HUES64 (cell line): ENCODE measurements at regions not wholly inside any gene's neighbourhood (a gene's known extent, or its start where the extent isn't known, plus 50 kb on each side); places are given as distances from the start of the nearest gene placed in this dataset.
"Not testable (repeated sequence)": the region's sequence is repeated elsewhere in the genome, so short reads cannot be mapped to it uniquely, and the experiment has no call there.

Experiments
- H3K27ac ChIP-seq: 2 replicates; pipeline ENCODE4 v1.7.0; 2013; ENCODE audit warnings: low read depth, low read length, inconsistent platforms
- H3K27me3 ChIP-seq: 2 replicates; pipeline ENCODE4 v1.6.1; 2013; ENCODE audit warnings: mild to moderate bottlenecking, low read length; ENCODE audit not compliant: insufficient read depth
- H3K36me3 ChIP-seq: 2 replicates; pipeline ENCODE4 v1.6.1; 2013; ENCODE audit warnings: mild to moderate bottlenecking, low read length; ENCODE audit not compliant: insufficient read depth
- H3K4me1 ChIP-seq: 2 replicates; pipeline ENCODE4 v1.6.1; 2013; ENCODE audit warnings: mild to moderate bottlenecking, low read length, moderate library complexity; ENCODE audit not compliant: insufficient read depth
- H3K4me3 ChIP-seq: 2 replicates; pipeline ENCODE4 v1.5.1; 2013; ENCODE audit warnings: mild to moderate bottlenecking, low read length, moderate library complexity
- H3K9ac ChIP-seq: 2 replicates; pipeline ENCODE4 v1.6.1; 2013; ENCODE audit warnings: mild to moderate bottlenecking, low read depth, low read length
- H3K9me3 ChIP-seq: 2 replicates; pipeline ENCODE4 v1.6.1; 2013; ENCODE audit warnings: low read depth, low read length; ENCODE audit not compliant: insufficient read depth
- WGBS: fragments of 150-250, 120-280 bp; methylation state at CpG from one replicate; pipeline ENCODE4 v1.1.7; 2013; ENCODE audit warnings: missing lambda C conversion rate; 5-methylcytosine and 5-hydroxymethylcytosine counted together

DNA sequence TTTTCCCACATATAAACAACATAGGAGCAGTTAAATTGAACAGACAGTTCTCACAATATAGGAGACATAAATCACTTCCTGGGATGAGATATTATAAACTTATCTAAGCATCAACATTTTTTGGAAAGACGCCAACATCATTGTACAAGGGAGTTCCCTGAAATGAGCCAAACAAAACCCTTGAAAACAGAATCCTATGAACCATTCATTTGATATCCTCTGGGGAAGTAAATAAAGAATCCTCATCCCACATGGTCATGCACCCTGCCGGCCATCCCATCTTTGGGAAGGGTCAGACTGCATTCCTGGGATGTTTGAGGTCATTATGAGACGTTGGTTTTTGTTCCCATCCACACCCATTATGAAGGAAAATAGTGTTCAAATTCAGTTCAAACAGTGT, 111.8 kb upstream of the USP25 start:
- H3K36me3 ChIP-seq: no peaks in the 10 kb centered on the region
- no peak overlapping the region for H3K27ac ChIP-seq
- H3K4me3 ChIP-seq: no peak overlapping the region
- no peaks in the 10 kb centered on the region for H3K9me3 ChIP-seq
- no peaks in the 10 kb centered on the region for H3K27me3 ChIP-seq
- H3K9ac ChIP-seq: no peak overlapping the region
- 61% methylated on average over 2 of the region's 3 CpGs for WGBS
- peaks cover 13% of the 10 kb centered on the region; the same call in 1 of the 2 replicates for H3K4me1 ChIP-seq

DNA sequence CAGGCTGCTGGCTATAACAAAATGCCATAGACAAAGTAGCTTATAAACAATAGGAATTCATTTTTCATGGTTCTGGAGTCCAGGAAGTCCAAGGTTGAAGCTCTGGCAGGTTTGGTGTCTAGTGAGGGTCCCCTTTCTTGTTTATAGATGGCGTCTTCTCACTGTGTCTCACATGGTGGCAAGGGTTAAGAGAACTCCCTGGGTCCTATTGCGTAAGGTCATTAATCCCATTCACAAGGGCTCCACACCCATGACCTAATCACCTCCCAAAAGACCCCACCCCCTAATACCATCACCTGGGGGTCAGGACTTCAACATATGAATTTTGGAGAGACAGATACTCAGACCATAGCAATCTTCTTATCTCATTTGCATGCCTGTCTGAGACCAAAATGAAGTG, 108.9 kb upstream of the USP25 start:
- no peaks in the 10 kb centered on the region for H3K9me3 ChIP-seq
- no peak overlapping the region for H3K27ac ChIP-seq
- WGBS: 100% methylated on average over 2 of the region's 2 CpGs
- H3K9ac ChIP-seq: no peak overlapping the region
- peaks cover 13% of the 10 kb centered on the region; the same call in 1 of the 2 replicates for H3K4me1 ChIP-seq
- H3K27me3 ChIP-seq: no peaks in the 10 kb centered on the region
- no peaks in the 10 kb centered on the region for H3K36me3 ChIP-seq
- no peak overlapping the region for H3K4me3 ChIP-seq

DNA sequence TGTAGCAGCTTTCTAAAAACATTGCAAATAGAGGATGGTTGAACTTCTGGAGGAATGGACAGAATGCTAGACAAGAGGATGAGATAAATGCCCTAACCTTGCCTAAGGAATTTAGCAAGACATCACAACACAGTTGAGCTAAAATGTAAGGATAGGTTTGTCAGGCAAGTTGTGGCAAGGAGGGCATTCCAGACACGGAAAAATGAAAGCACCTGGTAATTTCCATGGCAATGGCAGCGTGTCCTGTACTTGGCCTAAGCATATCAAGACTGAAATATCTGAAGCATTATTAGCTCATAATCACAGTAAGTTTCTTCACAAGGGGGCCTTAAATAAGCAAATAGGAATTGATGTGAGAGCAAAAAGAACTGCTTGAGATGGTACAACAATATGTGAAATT, 105.1 kb upstream of the USP25 start:
- H3K4me1 ChIP-seq: peaks cover 10% of the 10 kb centered on the region; the same call in 1 of the 2 replicates
- WGBS: 90% methylated on average over 2 of the region's 2 CpGs
- H3K27me3 ChIP-seq: no peaks in the 10 kb centered on the region
- no peak overlapping the region for H3K4me3 ChIP-seq
- H3K9ac ChIP-seq: no peak overlapping the region
- H3K27ac ChIP-seq: no peak overlapping the region
- no peaks in the 10 kb centered on the region for H3K36me3 ChIP-seq
- no peaks in the 10 kb centered on the region for H3K9me3 ChIP-seq

DNA sequence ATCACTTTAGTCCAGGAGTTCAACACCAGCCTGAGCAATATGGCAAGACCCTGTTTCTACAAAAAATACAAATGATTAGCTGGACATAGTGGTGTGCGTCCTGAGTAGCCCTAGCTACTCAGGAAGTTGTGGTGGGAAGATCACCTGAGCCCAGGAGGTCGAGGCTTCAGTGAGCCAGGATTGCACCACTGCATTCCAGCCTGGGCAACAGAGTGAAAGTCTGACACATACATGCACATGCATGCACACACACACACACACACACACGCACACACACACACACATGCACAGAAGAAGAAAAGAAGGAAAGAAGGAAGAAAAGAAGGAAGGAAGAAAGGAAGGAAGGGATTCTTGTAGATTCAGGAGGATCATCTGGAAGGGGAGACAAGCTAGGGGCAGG, 104.4 kb upstream of the USP25 start:
- WGBS: 88% methylated on average over 2 of the region's 3 CpGs
- H3K9ac ChIP-seq: no peak overlapping the region
- H3K36me3 ChIP-seq: no peaks in the 10 kb centered on the region
- H3K9me3 ChIP-seq: no peaks in the 10 kb centered on the region
- H3K4me1 ChIP-seq: peaks cover 10% of the 10 kb centered on the region; the same call in 1 of the 2 replicates
- no peak overlapping the region for H3K27ac ChIP-seq
- no peak overlapping the region for H3K4me3 ChIP-seq
- no peaks in the 10 kb centered on the region for H3K27me3 ChIP-seq

DNA sequence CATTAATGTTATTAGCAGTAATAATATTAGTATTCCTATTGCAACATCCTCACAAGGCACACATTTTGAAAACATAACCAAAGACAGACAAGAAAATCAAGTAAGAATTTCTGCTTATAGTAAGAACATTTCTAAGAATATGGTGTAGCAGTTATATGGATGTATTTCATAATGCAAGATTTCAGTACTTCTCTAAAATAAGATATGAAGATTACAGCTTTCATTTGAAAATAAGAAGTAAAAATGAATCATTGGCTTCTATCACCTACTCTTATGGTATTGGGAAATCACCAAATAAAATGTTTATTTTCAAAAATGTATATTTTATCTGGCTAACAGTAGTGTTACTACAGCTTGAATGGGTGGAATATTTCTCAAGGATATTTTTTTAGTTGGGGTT, 103.8 kb upstream of the USP25 start:
- Histone ChIP-seq H3K27ac (no peak overlapping the region), H3K4me1 (peaks cover 10% of the 10 kb centered on the region; the same call in 1 of the 2 replicates), H3K9ac (no peak overlapping the region), H3K4me3 (no peak overlapping the region), H3K36me3 (no peaks in the 10 kb centered on the region), H3K27me3 (no peaks in the 10 kb centered on the region), H3K9me3 (no peaks in the 10 kb centered on the region)

DNA sequence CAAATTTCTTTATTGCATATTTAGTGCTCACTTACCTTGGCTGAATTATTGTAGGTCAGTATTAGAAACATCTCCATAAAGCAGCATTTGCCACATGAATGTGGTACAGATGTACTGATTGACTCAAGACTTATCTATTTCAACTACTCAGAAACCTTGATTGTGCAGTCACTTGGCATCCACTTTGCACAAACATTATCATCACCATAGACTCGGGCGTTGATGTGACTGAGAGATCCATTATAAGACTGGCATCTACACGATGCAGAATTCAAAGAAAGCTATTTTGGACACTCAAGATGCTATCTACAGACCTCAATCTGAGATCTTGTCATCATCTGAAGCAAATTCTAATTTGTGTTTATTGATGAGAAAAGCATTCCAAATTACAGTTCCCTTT, 102.8 kb upstream of the USP25 start:
- Histone ChIP-seq H3K9me3 (no peaks in the 10 kb centered on the region), H3K27me3 (no peaks in the 10 kb centered on the region), H3K9ac (no peak overlapping the region), H3K4me3 (no peak overlapping the region), H3K4me1 (peaks cover 10% of the 10 kb centered on the region; the same call in 1 of the 2 replicates), H3K36me3 (no peaks in the 10 kb centered on the region), H3K27ac (no peak overlapping the region)
- WGBS: 96% methylated on average over 3 of the region's 3 CpGs

DNA sequence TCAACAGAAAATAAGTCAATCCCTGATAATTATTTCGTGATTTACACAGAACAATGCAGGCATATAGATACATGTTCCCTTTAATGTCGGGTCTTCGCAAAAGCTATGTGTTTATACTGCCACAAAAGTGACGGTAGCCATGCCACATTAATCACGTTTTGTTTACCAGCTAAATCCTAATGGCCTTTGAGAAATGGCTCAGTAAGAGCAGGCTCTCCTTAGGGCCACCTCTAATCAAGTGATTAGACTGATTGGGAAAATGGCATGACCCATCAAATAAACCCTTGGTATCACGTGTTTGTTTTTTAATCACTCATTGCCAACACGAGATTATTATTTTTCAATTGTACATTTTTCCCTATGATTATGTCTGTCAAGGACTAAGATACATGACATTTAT, 102.0 kb upstream of the USP25 start:
- whole genome bisulfite sequencing: 92% methylated on average over 7 of the region's 7 CpGs
- Histone ChIP-seq H3K4me1 (peaks cover 10% of the 10 kb centered on the region; the same call in 1 of the 2 replicates), H3K36me3 (no peaks in the 10 kb centered on the region), H3K27me3 (no peaks in the 10 kb centered on the region), H3K27ac (no peak overlapping the region), H3K9me3 (no peaks in the 10 kb centered on the region), H3K4me3 (no peak overlapping the region), H3K9ac (no peak overlapping the region)

DNA sequence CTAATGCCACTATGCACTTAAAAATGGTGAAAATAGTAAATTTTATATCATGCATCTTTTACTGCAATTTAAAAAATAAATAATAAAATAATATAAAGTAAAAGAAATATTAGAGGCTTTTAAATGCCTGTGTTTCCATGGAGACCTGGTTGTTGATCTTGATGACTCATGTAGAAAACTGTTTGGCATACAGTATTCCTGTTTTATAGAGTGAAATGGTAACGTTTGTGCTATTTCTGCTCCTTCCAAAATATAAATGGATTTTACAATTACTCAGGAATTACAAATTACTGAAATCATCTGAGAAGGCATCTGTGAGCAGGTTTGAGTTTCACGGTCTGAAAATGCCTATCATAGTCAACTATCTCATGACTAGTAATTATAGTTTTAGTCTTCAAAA, 98.4 kb upstream of the USP25 start:
- Histone ChIP-seq H3K36me3 (no peaks in the 10 kb centered on the region), H3K9ac (no peak overlapping the region), H3K27ac (no peak overlapping the region), H3K4me3 (no peak overlapping the region), H3K27me3 (no peaks in the 10 kb centered on the region), H3K4me1 (peaks cover 10% of the 10 kb centered on the region; the same call in 1 of the 2 replicates), H3K9me3 (no peaks in the 10 kb centered on the region)
- 100% methylated on average over 1 of the region's 2 CpGs for WGBS

DNA sequence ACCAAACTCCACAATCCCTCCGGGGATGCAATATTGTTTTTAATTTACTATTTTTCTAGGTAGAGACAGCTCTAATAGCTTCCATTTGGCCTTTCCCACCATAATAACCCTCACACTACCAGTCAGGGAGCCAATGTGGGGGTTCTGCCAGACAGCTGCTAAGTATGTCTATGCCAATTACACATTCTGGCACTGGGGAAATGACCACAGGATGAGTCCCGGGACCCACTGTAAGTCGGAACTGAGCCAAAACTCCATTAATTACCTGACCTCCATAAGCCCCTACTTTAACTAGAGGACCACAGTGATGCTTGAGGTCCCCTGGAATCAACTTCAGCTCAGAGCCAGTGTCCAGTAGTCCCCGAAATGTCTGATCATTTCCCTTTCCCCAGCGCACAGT, 95.2 kb upstream of the USP25 start:
- not testable (repeated sequence) for H3K27me3 ChIP-seq

DNA sequence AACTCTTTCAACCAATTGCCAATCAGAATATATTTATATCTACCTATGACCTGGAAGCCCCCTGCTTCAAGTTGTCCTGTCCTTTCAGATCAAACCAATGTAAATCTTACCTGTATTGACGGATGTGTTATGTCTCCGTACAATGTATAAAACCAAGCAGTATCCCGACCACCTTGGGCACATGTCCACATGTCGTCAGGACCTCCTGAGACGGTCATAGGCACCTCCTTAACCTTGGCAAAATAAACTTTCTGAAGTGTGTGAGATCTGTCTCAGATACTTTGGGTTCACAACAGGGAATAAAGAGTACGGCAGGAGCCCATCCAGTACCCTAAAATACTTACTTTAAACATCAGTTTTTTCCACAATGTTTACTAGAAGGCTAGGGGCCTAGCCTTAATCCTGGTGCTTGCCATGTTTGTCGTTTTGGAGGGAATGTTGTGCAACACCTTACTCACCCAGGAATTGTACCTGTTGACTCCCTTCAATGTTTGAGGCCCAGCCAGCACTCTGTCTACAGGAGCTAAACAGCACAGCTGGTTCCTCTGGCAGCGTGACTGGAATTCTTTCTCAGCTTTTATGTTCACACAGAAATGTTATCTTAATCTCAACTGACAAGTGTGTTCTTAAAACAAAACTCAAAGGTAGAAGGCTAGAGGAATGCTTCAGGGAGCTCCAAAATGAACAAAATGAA, 90.8 kb upstream of the USP25 start:
- Histone ChIP-seq H3K4me3 (no peak overlapping the region), H3K4me1 (no peaks in the 10 kb centered on the region), H3K9ac (no peak overlapping the region), H3K27me3 (no peaks in the 10 kb centered on the region), H3K9me3 (no peaks in the 10 kb centered on the region), H3K27ac (no peak overlapping the region), H3K36me3 (no peaks in the 10 kb centered on the region)
- WGBS: 93% methylated on average over 8 of the region's 8 CpGs

More for the DNA sequence above, 95.2 kb upstream of the USP25 start:
- not testable (repeated sequence) for H3K4me3 ChIP-seq, H3K9ac ChIP-seq, H3K9me3 ChIP-seq, H3K36me3 ChIP-seq, H3K4me1 ChIP-seq, H3K27ac ChIP-seq
- WGBS: 94% methylated on average over 4 of the region's 5 CpGs

DNA sequence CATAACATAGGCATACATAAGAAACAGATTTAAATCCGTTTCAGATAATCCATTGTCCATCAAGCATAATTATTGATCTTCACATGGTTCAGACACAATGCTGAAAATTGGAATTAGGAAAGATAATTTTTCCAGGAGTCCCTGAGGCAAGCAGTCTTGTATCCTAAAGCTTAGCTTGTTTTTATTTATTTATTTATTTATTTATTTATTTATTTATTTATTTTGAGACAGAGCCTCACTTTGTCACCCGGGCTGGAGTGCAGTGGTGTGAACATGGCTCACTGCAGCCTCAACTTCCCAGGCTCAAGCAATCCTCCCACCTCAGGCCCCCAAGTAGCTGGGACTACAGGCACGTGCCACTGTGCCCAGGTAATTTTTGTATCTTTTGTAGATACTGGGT, 89.7 kb upstream of the USP25 start:
- H3K27ac ChIP-seq: not testable (repeated sequence)

DNA sequence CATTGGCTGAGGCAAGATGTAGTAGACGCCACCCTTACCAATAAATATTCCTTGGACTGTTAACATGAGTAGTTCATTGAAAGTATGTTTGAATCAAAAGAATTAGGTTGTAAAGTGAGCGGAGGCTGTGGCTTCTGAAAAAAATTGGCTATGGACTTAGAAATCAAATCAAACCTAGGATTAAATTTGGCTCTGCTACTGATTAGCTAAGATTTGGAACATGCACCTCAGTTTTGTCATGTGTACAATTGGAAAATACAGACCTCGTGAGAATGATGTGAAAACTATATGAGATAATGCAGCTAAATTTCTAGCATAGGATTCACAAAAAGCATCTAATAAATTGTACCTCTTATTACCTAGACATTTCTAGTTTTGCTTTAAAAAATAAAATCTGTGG, 85.3 kb upstream of the USP25 start:
- Histone ChIP-seq H3K9me3 (no peaks in the 10 kb centered on the region), H3K27me3 (no peaks in the 10 kb centered on the region), H3K36me3 (no peaks in the 10 kb centered on the region), H3K4me3 (no peak overlapping the region), H3K9ac (no peak overlapping the region), H3K4me1 (no peaks in the 10 kb centered on the region), H3K27ac (no peak overlapping the region)
- WGBS: 95% methylated on average over 2 of the region's 3 CpGs

More for the DNA sequence above, 89.7 kb upstream of the USP25 start:
- H3K27me3 ChIP-seq, H3K9me3 ChIP-seq, H3K9ac ChIP-seq, H3K4me3 ChIP-seq, H3K36me3 ChIP-seq, H3K4me1 ChIP-seq: not testable (repeated sequence)
- WGBS: 93% methylated on average over 3 of the region's 3 CpGs
